NB4 (cell line): ENCODE measurements at regions not wholly inside any gene's neighbourhood (a gene's known extent, or its start where the extent isn't known, plus 50 kb on each side); places are given as distances from the start of the nearest gene placed in this dataset.

Experiments used
- MYC ChIP-seq: IDR thresholded peaks from 2 replicates; pipeline ENCODE4 v1.6.1; 2011; ENCODE audit warnings: low read depth, low read length
- POLR2A ChIP-seq: IDR thresholded peaks from 2 replicates; pipeline ENCODE4 v1.6.1; 2011; ENCODE audit warnings: mild to moderate bottlenecking; ENCODE audit not compliant: insufficient read length; ENCODE audit errors: extremely low read depth
- TF ChIP-seq, protein P1 (sequence below): IDR thresholded peaks from one replicate; pipeline ENCODE4 v1.5.1; 2012; ENCODE audit warnings: low read depth, low read length
- TF ChIP-seq, protein P2 (sequence below): IDR thresholded peaks from 2 replicates; pipeline ENCODE4 v1.6.1; 2011; ENCODE audit warnings: low read depth, low read length

DNA sequence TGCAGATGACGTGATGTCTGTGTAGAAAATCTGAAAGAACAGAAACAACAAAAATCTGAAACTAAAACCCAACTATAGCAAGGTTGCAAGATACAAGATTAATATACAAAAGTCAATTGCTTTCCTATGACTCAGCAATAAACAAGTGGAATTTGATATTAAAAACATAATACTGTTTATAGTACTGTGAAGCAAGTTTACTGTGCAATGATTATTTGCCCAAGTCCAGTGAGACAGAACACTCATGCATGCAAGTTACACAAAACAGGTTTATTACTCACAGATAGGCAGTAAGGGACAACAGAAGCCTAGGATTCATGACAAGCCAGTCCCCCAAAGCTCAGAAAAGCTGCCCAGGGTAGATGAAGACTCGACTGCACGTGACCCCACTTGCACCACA lies 62.4 kb upstream of the RAB4A start:
- TF ChIP-seq, protein P1, sequence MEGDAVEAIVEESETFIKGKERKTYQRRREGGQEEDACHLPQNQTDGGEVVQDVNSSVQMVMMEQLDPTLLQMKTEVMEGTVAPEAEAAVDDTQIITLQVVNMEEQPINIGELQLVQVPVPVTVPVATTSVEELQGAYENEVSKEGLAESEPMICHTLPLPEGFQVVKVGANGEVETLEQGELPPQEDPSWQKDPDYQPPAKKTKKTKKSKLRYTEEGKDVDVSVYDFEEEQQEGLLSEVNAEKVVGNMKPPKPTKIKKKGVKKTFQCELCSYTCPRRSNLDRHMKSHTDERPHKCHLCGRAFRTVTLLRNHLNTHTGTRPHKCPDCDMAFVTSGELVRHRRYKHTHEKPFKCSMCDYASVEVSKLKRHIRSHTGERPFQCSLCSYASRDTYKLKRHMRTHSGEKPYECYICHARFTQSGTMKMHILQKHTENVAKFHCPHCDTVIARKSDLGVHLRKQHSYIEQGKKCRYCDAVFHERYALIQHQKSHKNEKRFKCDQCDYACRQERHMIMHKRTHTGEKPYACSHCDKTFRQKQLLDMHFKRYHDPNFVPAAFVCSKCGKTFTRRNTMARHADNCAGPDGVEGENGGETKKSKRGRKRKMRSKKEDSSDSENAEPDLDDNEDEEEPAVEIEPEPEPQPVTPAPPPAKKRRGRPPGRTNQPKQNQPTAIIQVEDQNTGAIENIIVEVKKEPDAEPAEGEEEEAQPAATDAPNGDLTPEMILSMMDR: no peak
- no peak for TF ChIP-seq POLR2A
- TF ChIP-seq MYC: no peak
- TF ChIP-seq, protein P2, sequence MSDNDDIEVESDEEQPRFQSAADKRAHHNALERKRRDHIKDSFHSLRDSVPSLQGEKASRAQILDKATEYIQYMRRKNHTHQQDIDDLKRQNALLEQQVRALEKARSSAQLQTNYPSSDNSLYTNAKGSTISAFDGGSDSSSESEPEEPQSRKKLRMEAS: no peak
